B cell (primary cell): ENCODE measurements at regions not wholly inside any gene's neighbourhood (a gene's known extent, or its start where the extent isn't known, plus 50 kb on each side); places are given as distances from the start of the nearest gene placed in this dataset.

ENCODE experiments used
- CTCF ChIP-seq: fragments of 200-600 bp; IDR thresholded peaks from one replicate; pipeline ENCODE4 v1.8.0; 2022; ENCODE audit warnings: antibody characterized with exemption, mild to moderate bottlenecking
- EZH2 ChIP-seq: IDR thresholded peaks from 2 replicates; pipeline ENCODE4 v1.6.1; 2012; ENCODE audit warnings: borderline replicate concordance, low read depth, mild to moderate bottlenecking, moderate library complexity, low read length; ENCODE audit not compliant: insufficient read depth, poor library complexity, severe bottlenecking

GRCh38 chr15:61364871-61365270, 135.8 kb upstream of the RORA start:
- TF ChIP-seq CTCF: no peak
- TF ChIP-seq EZH2: no peak
